Gastroesophageal sphincter (tissue), 4 donors: ENCODE measurements at regions not wholly inside any gene's neighbourhood (a gene's known extent, or its start where the extent isn't known, plus 50 kb on each side); places are given as distances from the start of the nearest gene placed in this dataset.
"Not testable (repeated sequence)": the region's sequence is repeated elsewhere in the genome, so short reads cannot be mapped to it uniquely, and the experiment has no call there.

Source experiments
- ATAC-seq: fragments of 150-250 bp; one replicate; pipeline ENCODE4 v1.9.1; 2016; ENCODE audit warnings: mild to moderate bottlenecking, moderate library complexity
- H3K27ac ChIP-seq, 4 donors: fragments of 200-600 bp; sonication (generic) in 3 of 4; 1 replicate in 3 of 4; 2 replicates in 1 of 4; pipeline ENCODE4 v1.5.1; 2016 to 2019
- H3K27me3 ChIP-seq: fragments of 200-600 bp; sonication (generic); one replicate; pipeline ENCODE4 v1.5.1; 2019
- H3K36me3 ChIP-seq, 2 donors: fragments of 200-600 bp; sonication (generic); one replicate each; pipeline ENCODE4 v1.5.1; 2019; ENCODE audit warnings: control low read depth in 1 of 2
- H3K4me1 ChIP-seq, 3 donors: fragments of 200-600 bp; sonication (generic); 1 replicate in 2 of 3; 2 replicates in 1 of 3; pipeline ENCODE4 v1.5.1; 2016 to 2019; ENCODE audit warnings: control low read depth in 2 of 3
- H3K4me3 ChIP-seq, 2 donors: fragments of 200-600 bp; sonication (generic); one replicate each; pipeline ENCODE4 v1.5.1; 2019; ENCODE audit warnings: mild to moderate bottlenecking in 1 of 2, moderate library complexity in 1 of 2
- H3K9me3 ChIP-seq, 3 donors: fragments of 200-600 bp; sonication (generic); one replicate each; pipeline ENCODE4 v1.5.1; 2017 to 2019; ENCODE audit warnings: control low read depth in 2 of 3
- CTCF ChIP-seq, 4 experiments: fragments of 200-600 bp in 2 of 4; fragments of 450-650 bp in 2 of 4; sonication (generic) in 1 of 4; IDR thresholded peaks; one replicate each; pipeline ENCODE4 v1.5.1; 2017 to 2019; ENCODE audit warnings: antibody characterized with exemption in 4 of 4, mild to moderate bottlenecking in 2 of 4, moderate library complexity in 2 of 4
- EP300 ChIP-seq: sonication (generic); formaldehyde crosslinking; IDR thresholded peaks from one replicate; pipeline ENCODE4 v1.6.1; 2017; ENCODE audit warnings: antibody characterized with exemption, mild to moderate bottlenecking
- POLR2A ChIP-seq, 2 donors: fragments of 450-650 bp; IDR thresholded peaks; one replicate each; pipeline ENCODE4 v1.6.1; 2017; ENCODE audit warnings: antibody characterized with exemption in 2 of 2, mild to moderate bottlenecking in 2 of 2, moderate library complexity in 1 of 2
- POLR2AphosphoS5 ChIP-seq: sonication (generic); formaldehyde crosslinking; IDR thresholded peaks from one replicate; pipeline ENCODE4 v1.6.1; 2017; ENCODE audit warnings: antibody characterized with exemption
- WGBS, 2 donors: methylation state at CpG; one replicate each; pipeline ENCODE4 v1.1.5; 2018; ENCODE audit warnings: low coverage in 1 of 2; 5-methylcytosine and 5-hydroxymethylcytosine counted together

GRCh38 chr7:51444936-51445335 is 128.3 kb upstream of the COBL start:
- Histone ChIP-seq H3K27me3 (no peaks in the 10 kb centered on the region), H3K9me3 (no peaks in the 10 kb centered on the region), H3K4me1 (no peaks in the 10 kb centered on the region), H3K4me3 (no peak overlapping the region), H3K36me3 (no peaks in the 10 kb centered on the region), H3K27ac (no peak overlapping the region)
- WGBS, 2 donors = 20% methylated on average over 1 of the region's 1 CpG; no CpG with 5 or more reads in 1 of the 2 donors
- TF ChIP-seq POLR2AphosphoS5 (no peak), CTCF (IDR thresholded peaks at IDR 0.05) (no peak), EP300 (no peak), POLR2A (IDR thresholded peaks at IDR 0.05) (no peak)
- no peak for ATAC-seq

- Histone ChIP-seq H3K27ac (no peak overlapping the region), H3K27me3 (peaks cover 8% of the 10 kb centered on the region), H3K4me1 (peaks cover 0 to 5% (median 0%) of the 10 kb centered on the region in 3 donors), H3K9me3 (no peaks in the 10 kb centered on the region), H3K4me3 (no peak overlapping the region), H3K36me3 (no peaks in the 10 kb centered on the region)
- WGBS, 2 donors = 10 to 14% methylated on average over 12 to 13 of the region's 13 CpGs
- TF ChIP-seq POLR2AphosphoS5 (no peak), CTCF (IDR thresholded peaks at IDR 0.05) (peak; percentile 59 to 85 (median 66)), POLR2A (IDR thresholded peaks at IDR 0.05) (no peak), EP300 (no peak)
- ATAC-seq = no peak
These were observed 114.0 kb upstream of the COBL start for GRCh38 chr7:51430480-51431086.

- TF ChIP-seq POLR2AphosphoS5 (no peak), EP300 (no peak), POLR2A (IDR thresholded peaks at IDR 0.05) (no peak), CTCF (IDR thresholded peaks at IDR 0.05) (no peak)
These were observed 111.7 kb upstream of the COBL start for GRCh38 chr7:51428217-51428887.

GRCh38 chr7:51426163-51426562 is 109.6 kb upstream of the COBL start:
- Histone ChIP-seq H3K4me1 (peaks cover 0 to 5% (median 0%) of the 10 kb centered on the region in 3 donors), H3K9me3 (no peaks in the 10 kb centered on the region), H3K27ac (no peak overlapping the region), H3K4me3 (no peak overlapping the region), H3K27me3 (peaks cover 10% of the 10 kb centered on the region), H3K36me3 (no peaks in the 10 kb centered on the region)
- ATAC-seq = no peak
- no peak for TF ChIP-seq POLR2A (IDR thresholded peaks at IDR 0.05)
- 44 to 60% methylated on average over 1 to 2 of the region's 12 CpGs for WGBS, 2 donors

More at GRCh38 chr7:51428217-51428887, 111.7 kb upstream of the COBL start:
- H3K27me3 ChIP-seq = peaks cover 10% of the 10 kb centered on the region
- no peaks in the 10 kb centered on the region for H3K9me3 ChIP-seq
- H3K4me3 ChIP-seq = no peak overlapping the region
- no peaks in the 10 kb centered on the region for H3K36me3 ChIP-seq
- 80 to 89% methylated on average over 3 to 7 of the region's 8 CpGs for WGBS, 2 donors
- H3K27ac ChIP-seq = no peak overlapping the region
- peaks cover 0 to 5% (median 0%) of the 10 kb centered on the region in 3 donors for H3K4me1 ChIP-seq
- no peak for ATAC-seq

GRCh38 chr7:51409934-51410333 is 93.3 kb upstream of the COBL start:
- H3K4me1 ChIP-seq, H3K27me3 ChIP-seq, H3K27ac ChIP-seq, H3K4me3 ChIP-seq, H3K36me3 ChIP-seq, H3K9me3 ChIP-seq, ATAC-seq: not testable (repeated sequence)
- no CpG with 5 or more reads among the region's 3 CpGs for WGBS, 2 donors

GRCh38 chr7:51397608-51398007 is 81.0 kb upstream of the COBL start:
- not testable (repeated sequence) for H3K36me3 ChIP-seq, H3K27ac ChIP-seq, ATAC-seq, H3K27me3 ChIP-seq, H3K4me1 ChIP-seq, H3K4me3 ChIP-seq, H3K9me3 ChIP-seq
- 0 to 88% methylated on average over 1 to 2 of the region's 3 CpGs for WGBS, 2 donors

GRCh38 chr7:51393003-51393402 is 76.4 kb upstream of the COBL start:
- WGBS, 2 donors = 60 to 67% methylated on average over 2 to 5 of the region's 6 CpGs
- not testable (repeated sequence) for H3K36me3 ChIP-seq, H3K9me3 ChIP-seq, H3K4me3 ChIP-seq, H3K27me3 ChIP-seq, ATAC-seq, H3K27ac ChIP-seq, H3K4me1 ChIP-seq

GRCh38 chr7:51389952-51390351 is 73.3 kb upstream of the COBL start:
- H3K27ac ChIP-seq, H3K27me3 ChIP-seq, H3K4me1 ChIP-seq, H3K4me3 ChIP-seq, H3K9me3 ChIP-seq, ATAC-seq, H3K36me3 ChIP-seq: not testable (repeated sequence)
- WGBS, 2 donors = 60% methylated on average over 1 of the region's 8 CpGs; no CpG with 5 or more reads in 1 of the 2 donors

GRCh38 chr7:51389216-51389812 is 72.7 kb upstream of the COBL start:
- not testable (repeated sequence) for H3K36me3 ChIP-seq, H3K4me1 ChIP-seq, H3K27ac ChIP-seq, ATAC-seq, H3K27me3 ChIP-seq, H3K4me3 ChIP-seq, H3K9me3 ChIP-seq
- WGBS, 2 donors = 81 to 85% methylated on average over 3 to 4 of the region's 22 CpGs

GRCh38 chr7:51388241-51388640 is 71.6 kb upstream of the COBL start:
- H3K36me3 ChIP-seq, H3K9me3 ChIP-seq, H3K27me3 ChIP-seq, ATAC-seq, H3K27ac ChIP-seq, H3K4me3 ChIP-seq, H3K4me1 ChIP-seq: not testable (repeated sequence)
- WGBS, 2 donors = 91 to 92% methylated on average over 4 to 5 of the region's 16 CpGs
